HG02642 (cell line): ENCODE measurements at regions not wholly inside any gene's neighbourhood (a gene's known extent, or its start where the extent isn't known, plus 50 kb on each side); places are given as distances from the start of the nearest gene placed in this dataset.

ENCODE experiments used
- ATAC-seq: cut with Tn5 transposase; IDR thresholded peaks from one replicate; pipeline ENCODE4 v1.9.1; 2021; ENCODE audit warnings: mild to moderate bottlenecking; ENCODE audit not compliant: unreplicated experiment, poor library complexity

- ATAC-seq: no peak
Observed at GRCh38 chr6:88361298-88361697, 195.2 kb upstream of the CNR1 start.

DNA sequence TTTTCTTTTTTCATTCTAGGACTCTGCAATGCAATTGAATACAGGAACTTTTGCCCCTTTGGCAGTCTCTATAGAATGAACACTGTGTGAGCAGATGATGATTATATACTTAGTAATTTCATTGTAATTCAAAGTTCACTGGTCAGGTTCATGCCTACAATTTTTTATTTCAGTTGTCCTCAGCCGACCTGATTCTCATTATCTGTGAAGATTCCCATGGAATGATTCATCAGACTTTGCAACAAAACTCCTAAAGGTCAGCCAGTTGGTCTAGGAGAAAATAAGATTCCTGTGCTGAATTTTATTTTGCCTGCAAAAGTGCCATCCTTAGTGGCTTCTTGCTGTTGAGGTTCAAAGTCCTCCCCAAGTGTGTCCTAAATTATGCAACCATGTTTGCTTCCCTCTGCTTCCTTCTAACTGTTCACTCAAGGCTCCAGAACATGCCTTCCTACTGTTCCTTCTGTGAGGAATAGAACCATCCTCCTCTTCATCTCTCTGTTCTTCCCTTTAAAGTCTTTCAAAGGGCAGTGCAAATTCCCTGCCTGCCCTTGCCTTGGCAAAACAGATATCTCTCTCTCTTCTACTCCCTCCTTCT, 194.2 kb upstream of the CNR1 start:
- no peak for ATAC-seq

DNA sequence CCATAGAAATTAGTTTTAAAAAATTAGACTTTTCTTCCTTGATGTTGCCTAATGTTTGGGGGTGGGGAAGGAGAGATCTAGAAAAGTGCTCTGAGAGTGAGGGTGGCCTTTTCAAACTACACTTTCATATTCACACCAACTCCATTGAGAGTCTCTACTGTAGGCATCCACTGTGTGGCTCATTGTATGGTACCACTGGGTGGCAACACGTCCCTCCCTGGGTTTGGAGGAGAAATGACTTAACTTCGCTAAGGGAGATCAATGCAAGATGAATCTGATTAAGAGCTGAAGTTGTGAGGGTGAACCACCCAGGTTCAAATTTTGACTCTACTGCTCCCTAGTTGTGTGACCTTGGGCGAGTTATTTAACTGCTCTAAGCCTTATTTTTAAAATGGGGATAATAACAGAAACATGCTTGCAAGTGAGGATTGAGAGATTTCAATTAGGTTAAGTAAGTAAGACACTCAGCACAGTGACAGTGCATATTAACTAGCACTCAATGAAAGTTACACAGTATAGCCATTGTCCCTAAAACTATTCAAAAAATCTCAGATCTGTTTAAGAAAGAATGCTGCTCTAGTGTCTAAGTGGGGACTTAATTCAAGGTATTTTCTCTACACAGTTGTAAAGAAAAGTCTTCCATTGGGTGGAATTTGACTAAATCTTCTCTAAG, 193.5 kb upstream of the CNR1 start:
- ATAC-seq: no peak

- no peak for ATAC-seq
Observed at GRCh38 chr6:88358846-88359245, 192.7 kb upstream of the CNR1 start.

DNA sequence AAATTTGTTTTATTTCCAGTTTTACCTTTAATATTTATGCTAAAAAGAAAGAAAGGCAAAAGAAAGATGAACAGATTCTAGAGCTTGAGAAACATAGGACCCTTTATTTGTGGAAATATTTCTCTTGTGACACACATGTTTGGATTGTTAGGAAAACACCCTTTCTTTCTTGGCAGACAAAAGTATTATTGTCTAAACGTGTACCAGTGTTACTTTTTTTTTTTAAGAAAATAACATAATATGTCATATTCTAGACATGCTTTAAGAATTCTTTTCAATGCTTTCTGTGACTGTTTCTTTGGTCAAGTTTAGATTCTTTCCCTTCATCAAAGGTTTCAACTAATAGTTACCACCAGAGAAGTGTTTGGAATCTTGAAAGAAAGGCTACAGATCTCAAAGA, 183.4 kb upstream of the CNR1 start:
- no peak for ATAC-seq

DNA sequence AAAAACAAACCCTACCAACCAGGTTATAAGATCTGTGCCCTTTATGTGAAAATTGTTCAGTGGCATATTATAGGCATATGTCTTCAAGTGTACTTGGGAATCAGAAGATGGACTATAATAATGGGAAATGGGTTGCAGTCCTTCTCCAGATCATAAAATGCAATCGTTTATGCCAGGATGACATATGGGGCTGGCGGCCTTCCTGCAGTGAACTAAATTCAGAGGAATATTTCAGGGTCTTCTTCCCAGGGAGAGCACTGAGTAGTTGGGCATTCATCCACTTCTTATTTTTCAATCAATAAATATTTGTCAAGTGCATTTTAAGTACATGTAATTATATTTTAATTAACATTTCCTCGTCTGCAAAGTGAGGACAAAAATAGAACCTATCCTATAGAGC, 176.2 kb upstream of the CNR1 start:
- ATAC-seq: no peak

DNA sequence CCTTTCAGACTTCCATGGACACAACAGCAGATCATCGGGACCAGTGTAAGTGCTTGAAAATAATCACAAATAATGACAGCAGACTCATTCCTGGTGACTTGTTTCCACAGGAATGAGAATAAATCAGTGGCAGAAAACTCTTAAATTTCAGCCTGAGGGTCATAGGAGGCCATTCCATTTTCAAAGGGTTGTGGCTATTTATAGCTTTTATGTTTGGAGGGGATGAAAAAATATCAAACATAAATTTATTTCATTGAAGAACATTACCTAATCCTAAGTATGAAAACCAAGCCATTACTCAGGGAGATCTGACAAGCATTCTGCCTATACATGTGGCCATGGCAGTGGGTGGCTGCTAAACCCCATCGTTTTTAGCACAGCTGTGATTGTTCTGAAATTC, 173.6 kb upstream of the CNR1 start:
- ATAC-seq: no peak

DNA sequence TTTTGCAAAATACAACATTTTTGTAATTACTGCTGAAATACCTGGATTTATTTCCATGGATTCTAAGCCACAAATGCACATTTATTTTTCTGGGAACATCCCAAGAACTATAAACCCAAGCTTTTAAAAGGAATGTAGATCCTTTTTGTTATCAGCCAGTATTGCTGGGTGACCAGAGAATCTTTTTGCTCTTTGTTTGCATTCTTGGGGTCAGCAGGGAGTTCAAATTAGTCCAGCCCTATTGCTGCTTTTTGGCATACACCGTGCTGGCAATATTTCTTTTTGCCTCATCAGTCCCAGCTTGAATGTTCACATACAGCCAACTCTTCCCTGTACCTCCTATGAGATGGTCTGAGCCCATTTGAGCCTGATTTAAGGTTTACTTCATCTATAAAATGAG, 155.2 kb upstream of the CNR1 start:
- ATAC-seq: no peak

DNA sequence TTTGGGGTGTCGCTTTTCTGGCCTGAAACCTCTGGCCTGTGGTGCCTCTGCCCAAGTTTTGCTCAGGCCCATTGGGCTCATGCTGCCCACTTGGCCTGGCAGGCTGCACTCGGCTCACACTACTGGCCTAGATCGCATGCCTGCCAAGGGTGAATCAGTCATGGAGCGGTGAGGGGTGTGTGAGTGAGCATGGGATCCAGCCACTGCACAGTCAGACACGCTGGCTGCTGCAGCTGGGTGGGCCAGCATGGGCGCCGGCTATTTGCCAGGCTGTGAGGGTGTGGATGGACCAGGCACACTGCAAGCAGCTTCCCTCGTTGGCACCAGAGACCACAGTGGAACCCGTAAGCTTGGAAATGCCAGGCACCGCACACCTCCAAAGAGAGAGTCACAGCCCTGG, 145.4 kb upstream of the CNR1 start:
- no peak for ATAC-seq

GRCh38 chr6:88304520-88304919, 138.4 kb upstream of the CNR1 start:
- no peak for ATAC-seq

DNA sequence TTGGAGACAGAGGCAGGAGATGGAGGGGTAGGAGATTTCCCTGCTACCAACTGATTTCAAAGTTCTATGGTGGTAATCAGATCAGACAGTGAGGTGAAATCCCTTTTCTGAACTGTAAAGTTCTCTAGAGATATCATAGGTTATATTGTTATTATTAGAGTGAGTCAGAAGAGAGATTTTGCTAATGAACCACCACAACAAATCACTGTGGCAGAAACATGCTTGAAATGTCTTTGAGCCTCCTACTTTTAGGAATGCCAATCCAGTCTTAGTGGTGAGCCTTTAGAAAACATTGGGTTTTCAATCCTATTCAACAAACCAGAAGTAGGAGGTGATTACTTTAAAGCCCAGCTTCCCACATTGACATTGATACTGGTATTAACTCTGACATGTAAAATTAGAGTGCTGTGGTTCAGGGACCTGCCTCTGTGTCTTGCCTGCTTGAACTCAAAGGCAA, 136.7 kb upstream of the CNR1 start:
- no peak for ATAC-seq

DNA sequence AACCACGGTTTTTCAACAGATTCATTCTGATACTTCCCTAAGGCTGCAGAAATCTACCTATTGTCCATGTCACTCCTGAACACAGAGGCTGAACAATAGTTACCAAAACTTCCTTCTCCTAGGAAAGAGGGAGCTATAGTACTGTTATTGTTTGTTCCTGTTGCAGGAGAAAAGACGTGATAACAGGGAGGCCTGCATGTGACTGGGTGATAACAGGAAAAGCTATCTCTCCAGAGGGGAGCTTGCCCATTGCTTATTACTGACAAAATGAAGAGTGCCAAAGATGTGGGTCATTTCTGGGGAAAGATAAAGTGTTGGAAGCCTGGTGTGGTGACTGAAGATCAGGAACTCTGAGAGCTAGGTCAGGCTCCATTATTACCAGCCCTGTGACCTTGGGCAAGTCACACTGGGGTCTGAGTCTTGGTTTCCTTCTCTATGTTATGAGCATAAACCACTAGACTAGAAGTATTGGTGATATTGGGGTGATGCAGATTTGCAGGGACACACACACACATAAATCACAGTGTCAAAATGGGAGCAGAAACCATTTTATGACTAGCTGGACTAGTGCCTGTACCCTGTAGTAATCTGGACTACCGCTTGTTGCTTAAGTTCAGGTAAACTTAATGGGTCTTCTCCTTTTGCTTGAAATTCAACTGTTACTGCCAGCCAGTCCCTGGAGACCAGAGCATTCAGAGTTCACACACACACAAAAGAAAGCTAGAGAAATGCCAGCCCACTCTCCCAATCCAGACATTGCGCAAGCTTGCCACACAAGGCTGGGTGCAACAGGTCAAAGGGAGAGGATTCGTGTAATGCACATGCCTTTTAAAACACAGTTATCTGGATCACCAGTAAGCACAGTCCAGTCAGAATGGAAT, 136.0 kb upstream of the CNR1 start:
- no peak for ATAC-seq

DNA sequence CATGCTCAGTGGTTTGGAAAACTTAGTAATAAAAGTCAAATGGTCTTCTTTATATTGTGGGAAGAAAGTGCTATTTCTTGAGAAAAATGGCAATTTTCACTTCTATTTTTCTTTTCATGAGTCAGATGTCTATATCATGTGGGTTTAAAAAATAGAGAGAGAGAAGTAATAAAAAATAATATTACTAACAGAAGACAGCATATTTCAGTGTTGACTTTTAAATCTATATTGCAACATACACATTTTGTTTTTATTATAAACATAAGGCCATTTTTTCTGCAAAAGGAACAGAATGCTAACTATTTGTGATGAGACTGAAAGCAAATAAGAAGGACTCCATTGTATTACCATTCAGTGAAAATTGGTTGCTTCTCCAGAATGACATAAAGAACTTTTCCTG, 135.1 kb upstream of the CNR1 start:
- no peak for ATAC-seq

DNA sequence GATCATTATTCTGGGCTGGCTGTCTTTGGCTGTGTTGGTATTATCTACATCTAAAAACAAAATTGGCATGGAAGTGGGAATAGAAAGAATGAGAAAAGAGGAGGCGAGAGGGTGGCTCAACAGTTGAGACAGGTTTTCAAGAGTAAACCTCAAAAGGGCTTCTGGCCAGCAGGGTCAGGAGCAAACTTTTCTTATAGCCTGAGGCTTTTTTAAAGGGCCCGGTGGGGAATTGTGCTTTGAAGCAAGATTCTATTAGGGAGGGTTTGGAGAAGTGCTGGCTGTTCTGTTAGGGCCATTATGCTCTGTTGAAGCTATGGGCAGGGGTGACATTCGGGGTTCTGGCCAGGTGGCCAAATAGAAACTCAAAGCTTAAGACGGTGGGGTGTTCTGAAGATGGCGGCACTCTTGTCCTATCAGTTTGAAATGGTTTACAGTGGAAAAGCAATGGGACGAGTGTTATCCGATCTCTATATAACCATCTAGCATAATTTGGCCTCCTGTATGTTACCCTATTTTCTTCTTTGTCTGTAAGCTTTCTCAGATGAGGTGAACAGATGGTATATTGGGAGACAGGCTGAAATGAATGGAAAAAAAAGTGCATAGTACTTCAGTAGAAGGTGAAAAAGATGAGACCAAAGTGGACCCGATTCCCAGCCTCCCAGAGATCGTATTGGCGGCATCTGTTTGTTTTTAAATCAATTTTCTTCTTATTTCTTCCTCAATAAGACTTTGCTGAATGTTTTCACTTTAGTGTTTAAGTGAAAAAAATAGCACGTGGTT, 132.1 kb upstream of the CNR1 start:
- no peak for ATAC-seq

DNA sequence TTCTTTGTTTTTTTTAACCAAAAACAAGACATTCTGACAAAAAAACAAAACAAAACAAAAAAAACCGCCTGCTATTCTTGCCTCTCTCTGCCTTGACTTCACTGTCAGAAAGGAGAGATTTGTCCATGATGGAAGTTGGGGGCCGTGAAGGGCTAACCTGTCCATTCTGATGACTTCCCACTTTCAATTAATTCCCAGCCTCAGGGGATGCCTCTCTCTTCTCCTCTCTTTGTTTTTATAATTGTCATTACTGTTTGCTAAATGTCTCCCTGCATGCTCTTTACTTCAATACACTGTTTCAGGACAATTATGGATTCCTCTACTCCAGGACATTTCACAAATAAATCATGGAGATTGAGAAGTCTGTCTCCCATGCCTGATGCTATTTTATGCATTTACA, 130.5 kb upstream of the CNR1 start:
- ATAC-seq: no peak

DNA sequence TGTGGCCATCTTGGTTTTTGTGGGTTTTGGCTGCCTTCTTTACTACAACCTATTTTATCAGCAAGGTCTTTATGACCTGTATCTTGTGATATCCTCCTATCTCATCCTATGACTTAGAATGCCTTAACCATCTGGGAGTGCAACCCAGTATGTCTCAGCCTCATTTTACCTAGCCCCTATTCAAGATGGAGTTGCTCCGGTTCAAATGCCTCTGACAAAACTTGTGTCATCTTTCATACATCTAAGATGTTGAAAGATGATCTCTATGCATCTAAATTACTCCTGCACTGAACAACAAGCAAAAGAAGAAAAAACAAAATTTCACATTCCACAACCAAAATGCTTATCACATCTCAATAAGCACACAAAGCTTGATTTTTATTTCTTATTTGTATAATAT, 129.5 kb upstream of the CNR1 start:
- ATAC-seq: no peak

- no peak for ATAC-seq
Observed at GRCh38 chr6:88294702-88295101, 128.6 kb upstream of the CNR1 start.

GRCh38 chr6:88290411-88290810, 124.3 kb upstream of the CNR1 start:
- ATAC-seq: no peak

DNA sequence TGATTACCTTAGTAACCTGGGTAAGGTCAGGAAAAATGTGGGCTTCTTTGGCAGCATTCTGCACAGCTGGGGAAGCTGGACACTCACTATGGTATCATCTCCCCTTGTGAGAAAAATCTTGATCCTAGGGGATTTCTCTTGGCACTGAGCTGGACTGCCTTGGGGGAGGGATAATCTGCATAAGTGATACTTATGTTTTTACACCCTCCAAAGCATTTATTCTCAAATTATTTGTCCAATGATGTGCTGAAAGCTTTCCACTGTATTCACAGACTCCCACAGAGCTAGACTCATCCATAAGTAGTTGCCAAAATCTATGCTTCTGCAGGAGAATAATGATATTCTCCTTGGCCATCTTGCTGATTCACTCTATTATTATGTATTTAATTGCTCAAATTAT, 121.5 kb upstream of the CNR1 start:
- ATAC-seq: no peak

DNA sequence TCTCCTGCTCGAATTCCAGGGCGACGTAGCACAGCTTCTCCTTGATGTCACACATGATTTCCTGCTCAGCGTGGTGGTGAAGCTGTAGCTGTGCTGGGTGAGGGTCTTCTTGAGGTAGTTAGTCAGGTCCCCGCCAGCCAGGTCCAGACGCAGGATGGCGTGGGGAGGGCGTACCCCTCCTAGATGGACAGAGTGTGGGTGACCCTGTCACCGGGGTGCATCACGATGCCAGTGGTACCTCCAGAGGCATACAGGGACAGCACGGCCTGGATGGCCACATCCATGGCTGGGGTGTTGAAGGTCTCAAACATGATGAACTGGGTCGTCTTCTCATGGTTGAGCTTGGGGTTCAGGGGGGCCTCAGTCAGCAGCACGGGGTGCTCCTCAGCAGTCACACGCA, 110.2 kb upstream of the CNR1 start:
- ATAC-seq: no peak

DNA sequence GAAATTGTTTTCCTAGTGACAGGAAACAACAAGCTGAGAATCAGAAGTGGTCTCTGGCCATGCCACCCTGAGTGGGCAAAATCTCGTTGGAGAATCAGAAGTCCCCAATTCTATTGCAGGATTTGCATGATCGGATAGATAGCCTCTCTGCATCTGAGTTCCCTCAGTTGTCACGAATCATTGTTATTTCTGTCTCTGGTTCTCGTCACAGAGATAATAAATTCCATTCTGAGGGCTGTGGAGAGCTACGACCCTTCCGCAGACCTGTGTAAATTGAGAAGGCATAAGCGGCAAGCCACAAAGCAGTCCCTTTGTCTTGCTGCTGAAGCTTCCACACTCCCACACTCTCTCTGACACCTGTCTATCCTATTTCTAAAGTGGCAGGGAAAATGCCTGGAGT, 102.4 kb upstream of the CNR1 start:
- ATAC-seq: no peak
